ACC112 (cell line): ENCODE measurements at regions not wholly inside any gene's neighbourhood (a gene's known extent, or its start where the extent isn't known, plus 50 kb on each side); places are given as distances from the start of the nearest gene placed in this dataset.
"Not testable (repeated sequence)": the region's sequence is repeated elsewhere in the genome, so short reads cannot be mapped to it uniquely, and the experiment has no call there.

Source experiments
- H2AFZ ChIP-seq: fragments of 200-600 bp; sonication (generic); one replicate; pipeline ENCODE4 v1.6.0; 2017; ENCODE audit warnings: antibody characterized with exemption, low read length; ENCODE audit not compliant: unreplicated experiment
- H3K27ac ChIP-seq: fragments of 200-600 bp; sonication (generic); 2 replicates; pipeline ENCODE4 v1.5.1; 2014; ENCODE audit warnings: low read depth, mild to moderate bottlenecking, antibody characterized with exemption, low read length, moderate library complexity
- H3K27me3 ChIP-seq: fragments of 200-600 bp; sonication (generic); 2 replicates; pipeline ENCODE4 v1.6.1; 2014; ENCODE audit warnings: mild to moderate bottlenecking, antibody characterized with exemption, low read length, moderate library complexity, mixed read lengths; ENCODE audit not compliant: insufficient read depth
- H3K36me3 ChIP-seq: fragments of 200-600 bp; sonication (generic); 2 replicates; pipeline ENCODE4 v1.6.1; 2016; ENCODE audit warnings: mild to moderate bottlenecking, antibody characterized with exemption, low read length, moderate library complexity, mixed read lengths; ENCODE audit not compliant: insufficient read depth
- H3K4me1 ChIP-seq: fragments of 200-600 bp; sonication (generic); one replicate; pipeline ENCODE4 v1.6.1; 2016; ENCODE audit warnings: low read length, mixed read lengths; ENCODE audit not compliant: insufficient read depth, unreplicated experiment, control insufficient read depth
- H3K4me3 ChIP-seq: fragments of 200-600 bp; sonication (generic); 2 replicates; pipeline ENCODE4 v1.5.1; 2014; ENCODE audit warnings: mild to moderate bottlenecking, low read depth, low read length
- H3K79me2 ChIP-seq: fragments of 200-600 bp; sonication (generic); one replicate; pipeline ENCODE4 v1.6.0; 2016; ENCODE audit warnings: low read length; ENCODE audit not compliant: control insufficient read depth, unreplicated experiment, insufficient read depth

- H3K27me3 ChIP-seq = peaks cover 45% of the 10 kb centered on the region
- H2AFZ ChIP-seq = no peak overlapping the region
- no peaks in the 10 kb centered on the region for H3K36me3 ChIP-seq
Observed at GRCh38 chr2:58762176-58762781, 521.2 kb upstream of the FANCL start.

DNA sequence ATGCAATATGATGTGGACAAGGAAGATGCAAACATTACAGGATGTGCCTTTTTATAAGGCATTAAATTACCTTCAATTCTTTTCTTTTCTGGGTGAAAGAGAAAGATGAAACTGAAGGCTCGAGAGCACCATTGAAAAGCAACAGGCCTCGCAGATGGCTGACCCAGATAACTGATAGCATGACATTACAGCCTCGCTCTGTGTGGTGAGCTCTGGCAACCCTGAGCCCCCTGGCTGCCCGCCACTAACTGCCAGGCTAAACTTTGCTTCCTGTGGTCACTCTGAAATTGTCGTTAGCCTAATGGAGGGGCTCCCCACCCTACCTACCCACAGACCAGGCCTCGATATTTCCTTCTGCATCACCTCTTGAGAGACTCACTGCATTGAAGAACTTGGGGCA, 516.8 kb upstream of the FANCL start:
- Histone ChIP-seq H2AFZ (no peak overlapping the region), H3K4me1 (no peaks in the 10 kb centered on the region), H3K4me3 (no peak overlapping the region), H3K79me2 (no peaks in the 10 kb centered on the region), H3K27ac (no peak overlapping the region), H3K36me3 (no peaks in the 10 kb centered on the region), H3K27me3 (peaks cover 27% of the 10 kb centered on the region)

More at GRCh38 chr2:58762176-58762781, 521.2 kb upstream of the FANCL start:
- Histone ChIP-seq H3K79me2 (no peaks in the 10 kb centered on the region), H3K4me1 (no peaks in the 10 kb centered on the region), H3K27ac (no peak overlapping the region), H3K4me3 (no peak overlapping the region)

DNA sequence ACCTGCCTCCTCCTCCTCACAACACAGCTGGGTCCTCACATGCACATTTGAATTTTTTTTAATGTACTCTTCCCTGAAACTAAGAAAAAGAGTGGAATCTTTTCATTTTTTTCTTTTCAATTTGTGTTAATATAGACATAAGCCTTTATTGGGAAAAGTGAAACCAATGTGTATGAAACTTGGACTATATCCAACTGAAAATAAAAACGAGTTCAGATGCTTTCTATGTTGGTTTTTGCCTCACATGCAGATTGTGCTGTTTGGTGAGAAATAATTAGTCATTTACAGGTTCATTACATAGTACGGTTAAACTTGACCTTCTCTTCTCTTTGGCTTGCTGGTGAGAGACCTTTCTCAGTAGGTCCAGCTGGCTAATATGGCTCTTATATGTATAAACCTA, 515.2 kb upstream of the FANCL start:
- H3K27ac ChIP-seq = no peak overlapping the region
- no peaks in the 10 kb centered on the region for H3K4me1 ChIP-seq
- H3K36me3 ChIP-seq = no peaks in the 10 kb centered on the region
- peaks cover 22% of the 10 kb centered on the region for H3K27me3 ChIP-seq
- H3K4me3 ChIP-seq = peak overlapping the region; percentile 23
- H3K79me2 ChIP-seq = no peaks in the 10 kb centered on the region
- H2AFZ ChIP-seq = no peak overlapping the region

- H3K36me3 ChIP-seq, H3K79me2 ChIP-seq, H3K27ac ChIP-seq, H3K4me1 ChIP-seq, H2AFZ ChIP-seq, H3K4me3 ChIP-seq: not testable (repeated sequence)
- peaks cover 11% of the 10 kb centered on the region for H3K27me3 ChIP-seq
Observed at GRCh38 chr2:58752507-58752906, 511.4 kb upstream of the FANCL start.

- H3K4me3 ChIP-seq, H2AFZ ChIP-seq, H3K36me3 ChIP-seq, H3K79me2 ChIP-seq, H3K4me1 ChIP-seq, H3K27ac ChIP-seq: not testable (repeated sequence)
- peaks cover 11% of the 10 kb centered on the region for H3K27me3 ChIP-seq
Observed at GRCh38 chr2:58751676-58752075, 510.6 kb upstream of the FANCL start.

- no peaks in the 10 kb centered on the region for H3K36me3 ChIP-seq
- no peak overlapping the region for H2AFZ ChIP-seq
- no peaks in the 10 kb centered on the region for H3K79me2 ChIP-seq
- 0 out of 2 replicates have a peak, but pooled peaks cover 6% of the 10 kb centered on the region for H3K27me3 ChIP-seq
- H3K4me1 ChIP-seq = no peaks in the 10 kb centered on the region
- H3K27ac ChIP-seq = no peak overlapping the region
- H3K4me3 ChIP-seq = no peak overlapping the region
Observed at GRCh38 chr2:58749041-58749440, 507.9 kb upstream of the FANCL start.

DNA sequence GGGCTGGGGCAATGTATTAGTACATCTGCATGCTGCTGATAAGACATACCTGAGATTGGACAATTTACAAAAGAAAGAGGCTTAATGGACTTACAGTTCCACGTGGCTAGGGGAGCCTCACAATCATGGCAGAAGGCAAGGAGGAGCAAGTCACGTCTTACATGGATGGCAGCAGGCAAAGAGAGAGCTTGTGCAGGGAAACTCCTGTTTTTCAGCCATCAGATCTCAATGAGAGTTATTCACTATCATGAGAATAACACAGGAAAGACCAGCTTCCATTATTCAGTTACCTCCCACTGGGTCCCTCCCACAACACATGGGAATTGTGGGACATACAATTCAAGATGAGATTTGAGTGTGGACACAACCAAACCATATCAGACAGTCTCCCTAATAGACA, 504.2 kb upstream of the FANCL start:
- H3K27me3 ChIP-seq, H3K27ac ChIP-seq, H3K4me3 ChIP-seq, H2AFZ ChIP-seq, H3K36me3 ChIP-seq, H3K4me1 ChIP-seq, H3K79me2 ChIP-seq: not testable (repeated sequence)

- H2AFZ ChIP-seq = no peak overlapping the region
- H3K27ac ChIP-seq = no peak overlapping the region
Observed at GRCh38 chr2:58740426-58740825, 499.3 kb upstream of the FANCL start.

GRCh38 chr2:58739033-58739432, 497.9 kb upstream of the FANCL start:
- no peak overlapping the region for H3K27ac ChIP-seq
- H3K27me3 ChIP-seq = peaks cover 37% of the 10 kb centered on the region
- H3K4me3 ChIP-seq = no peak overlapping the region
- H3K36me3 ChIP-seq = no peaks in the 10 kb centered on the region
- H3K79me2 ChIP-seq = no peaks in the 10 kb centered on the region
- H3K4me1 ChIP-seq = no peaks in the 10 kb centered on the region
- H2AFZ ChIP-seq = no peak overlapping the region

More at GRCh38 chr2:58740426-58740825, 499.3 kb upstream of the FANCL start:
- Histone ChIP-seq H3K36me3 (no peaks in the 10 kb centered on the region), H3K79me2 (no peaks in the 10 kb centered on the region), H3K4me1 (no peaks in the 10 kb centered on the region), H3K27me3 (peaks cover 28% of the 10 kb centered on the region), H3K4me3 (no peak overlapping the region)

- H3K79me2 ChIP-seq = no peaks in the 10 kb centered on the region
- H3K27ac ChIP-seq = no peak overlapping the region
- H3K36me3 ChIP-seq = no peaks in the 10 kb centered on the region
- no peak overlapping the region for H2AFZ ChIP-seq
- peaks cover 64% of the 10 kb centered on the region for H3K27me3 ChIP-seq
- H3K4me3 ChIP-seq = no peak overlapping the region
- no peaks in the 10 kb centered on the region for H3K4me1 ChIP-seq
Observed at GRCh38 chr2:58734365-58734764, 493.2 kb upstream of the FANCL start.

DNA sequence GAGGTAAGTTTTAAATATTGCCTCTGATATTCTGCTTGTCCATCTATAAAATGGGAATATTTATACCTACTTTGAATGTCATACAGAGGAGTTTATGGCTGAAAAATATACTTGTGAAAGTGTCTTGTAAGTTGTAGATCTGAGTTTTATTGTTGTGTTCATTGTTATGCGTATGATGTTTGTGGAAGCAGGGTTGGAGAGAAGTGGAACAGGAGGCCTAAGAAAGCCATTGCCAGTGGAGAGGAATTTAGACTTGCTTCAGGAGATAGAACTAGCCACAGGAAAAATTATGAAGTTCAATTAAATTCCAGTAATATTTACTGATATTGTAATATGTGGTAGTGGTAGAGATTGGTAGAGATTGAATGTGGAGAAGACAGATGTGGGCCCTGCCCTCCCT, 491.9 kb upstream of the FANCL start:
- no peak overlapping the region for H3K4me3 ChIP-seq
- H3K27ac ChIP-seq = no peak overlapping the region
- no peak overlapping the region for H2AFZ ChIP-seq
- H3K27me3 ChIP-seq = peaks cover 65% of the 10 kb centered on the region
- H3K36me3 ChIP-seq = no peaks in the 10 kb centered on the region
- no peaks in the 10 kb centered on the region for H3K79me2 ChIP-seq
- no peaks in the 10 kb centered on the region for H3K4me1 ChIP-seq
